GM11168 (cell line): ENCODE measurements at regions not wholly inside any gene's neighbourhood (a gene's known extent, or its start where the extent isn't known, plus 50 kb on each side); places are given as distances from the start of the nearest gene placed in this dataset.
"Not testable (repeated sequence)": the region's sequence is repeated elsewhere in the genome, so short reads cannot be mapped to it uniquely, and the experiment has no call there.

Experiments used
- in situ Hi-C: fragments of 300-500 bp; cut with MboI; formaldehyde crosslinking; loops from one replicate; pipeline ENCODE4 v1.12.0; 2022; ENCODE audit warnings: low sequenced_read_pairs; ENCODE audit not compliant: unreplicated experiment

DNA sequence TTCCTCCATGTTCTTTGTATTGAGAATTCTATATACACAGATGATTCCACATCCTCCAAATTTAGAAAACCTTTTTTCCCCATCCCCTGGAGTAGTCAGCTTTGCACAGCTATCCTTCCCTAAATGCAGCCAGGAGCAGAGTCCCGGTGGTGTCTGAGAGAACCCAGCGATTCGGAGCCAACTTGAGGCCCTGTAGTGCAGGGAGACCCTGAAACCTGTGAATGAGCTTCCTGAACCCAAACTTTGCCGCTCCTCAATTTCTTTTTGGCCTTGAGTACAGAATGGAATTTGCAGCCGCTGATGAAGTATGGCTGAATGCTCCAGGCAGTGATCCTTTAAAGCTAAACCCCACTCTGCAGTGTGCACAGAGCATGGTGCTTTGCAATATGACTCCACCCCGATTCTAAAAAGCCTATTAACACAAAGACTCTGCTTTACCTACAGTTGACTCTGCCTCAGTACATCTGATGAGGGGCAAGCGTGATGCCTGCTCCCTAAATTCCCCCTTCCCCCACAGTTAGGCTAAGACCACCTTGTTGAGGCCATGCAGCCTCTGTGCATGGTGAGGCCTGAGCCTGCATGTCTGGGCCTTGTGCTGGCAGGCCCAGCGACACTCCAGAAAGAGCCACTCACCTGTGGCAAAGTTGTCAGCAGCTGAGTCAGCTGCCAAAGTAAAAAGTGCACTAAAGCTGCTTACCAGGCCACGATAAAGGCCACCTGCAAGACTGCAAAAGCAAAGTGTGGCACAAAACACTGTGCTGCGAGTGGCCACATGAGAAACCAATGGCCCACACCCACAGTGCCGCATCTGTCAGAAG, 82.1 kb downstream of the PLEKHG1 start:
- in situ Hi-C loops: no loop called here

DNA sequence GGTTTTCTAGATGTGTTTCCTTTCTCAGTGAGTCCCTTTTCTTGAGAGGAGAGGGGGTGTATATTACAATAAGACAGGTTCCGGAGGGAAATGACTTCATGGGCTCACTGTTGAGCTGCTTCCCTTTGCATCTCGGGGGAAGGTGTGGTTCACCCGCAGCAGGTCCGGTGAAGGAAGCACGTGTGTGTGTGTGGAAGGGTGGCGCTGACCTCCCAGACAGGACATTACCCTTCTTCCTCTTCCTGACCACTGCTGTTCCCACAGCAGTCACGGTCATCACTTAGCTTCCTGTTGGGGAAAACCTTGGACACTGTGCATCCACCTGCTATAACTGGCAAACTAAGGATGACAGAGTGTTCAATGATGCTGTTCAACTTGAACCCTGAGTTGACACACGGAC, 83.6 kb downstream of the PLEKHG1 start:
- in situ Hi-C loops: no loop called here

DNA sequence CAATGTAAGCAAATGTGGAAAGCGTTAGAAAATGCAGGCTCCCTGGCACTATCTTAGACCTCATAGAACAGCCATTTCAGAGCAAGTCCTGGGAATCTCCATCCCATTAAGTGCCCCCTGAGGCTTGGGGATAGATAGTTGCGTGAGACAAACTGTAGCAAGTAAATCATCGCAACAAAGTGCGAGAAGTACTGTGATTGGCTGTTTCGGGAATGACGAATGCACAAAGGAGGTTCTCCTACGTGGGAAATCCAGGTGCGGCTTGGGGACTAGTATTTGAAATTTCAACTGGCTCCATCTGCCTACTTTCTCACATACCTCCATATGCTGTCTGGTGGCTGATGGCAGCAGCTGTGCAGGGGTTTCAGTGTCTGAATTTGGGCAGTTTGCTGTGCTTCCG, 84.5 kb downstream of the PLEKHG1 start:
- in situ Hi-C loops: no loop called here

DNA sequence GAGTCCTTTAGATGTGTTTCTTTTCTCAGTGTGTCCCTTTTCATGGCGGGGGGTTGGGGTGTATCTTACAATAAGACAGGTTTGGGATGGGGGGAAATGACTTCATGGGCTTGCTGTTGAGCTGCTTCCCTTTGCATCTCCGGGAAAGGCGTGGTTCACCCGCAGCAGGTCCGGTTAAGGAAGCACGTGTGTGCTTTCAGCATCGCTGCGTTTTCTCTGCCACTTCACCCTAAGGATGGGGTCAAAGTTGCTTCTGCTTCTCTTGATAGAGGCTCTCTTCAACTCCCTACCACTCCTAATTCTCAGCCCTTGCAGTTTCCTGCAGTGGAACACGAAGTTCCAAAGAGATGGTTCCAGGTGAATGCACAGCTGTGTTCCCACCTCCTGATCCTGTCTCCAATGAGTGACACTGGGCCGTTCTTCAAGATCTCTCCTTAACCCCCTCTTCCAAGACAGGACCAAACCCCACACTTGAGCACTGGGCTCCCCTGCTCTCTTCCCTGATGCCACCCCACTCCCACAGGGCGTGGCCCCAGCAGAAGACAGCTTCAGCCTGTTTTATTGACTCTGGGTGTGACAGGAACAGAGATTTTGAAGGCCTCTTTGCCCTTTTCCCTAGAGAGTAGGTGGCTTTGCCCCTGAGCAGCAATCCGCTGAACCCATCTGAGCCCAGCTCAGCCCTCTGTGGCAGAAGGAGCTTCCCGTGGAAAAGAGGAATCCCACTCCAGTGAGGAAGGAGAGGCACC, 85.2 kb downstream of the PLEKHG1 start:
- in situ Hi-C loops: no loop called here

DNA sequence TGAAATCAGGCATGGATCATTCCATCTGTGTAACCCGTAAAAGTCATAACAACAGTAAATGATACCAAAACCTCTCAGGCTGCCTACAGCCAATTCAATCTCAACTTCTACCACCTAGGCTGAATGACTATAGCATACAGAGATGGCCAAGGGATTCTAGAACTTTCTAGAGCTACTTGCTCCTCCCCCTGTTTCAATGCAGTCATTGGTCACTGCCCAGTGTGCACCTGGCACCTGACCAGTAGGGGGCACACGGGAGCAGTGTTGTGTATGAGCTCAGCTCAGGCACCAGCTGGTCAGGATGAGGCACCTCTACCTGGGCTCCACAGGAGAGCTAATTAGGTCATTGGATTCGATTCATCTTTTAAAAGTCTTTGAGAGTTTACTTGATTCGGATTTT, 86.2 kb downstream of the PLEKHG1 start:
- in situ Hi-C loops: no loop called here

DNA sequence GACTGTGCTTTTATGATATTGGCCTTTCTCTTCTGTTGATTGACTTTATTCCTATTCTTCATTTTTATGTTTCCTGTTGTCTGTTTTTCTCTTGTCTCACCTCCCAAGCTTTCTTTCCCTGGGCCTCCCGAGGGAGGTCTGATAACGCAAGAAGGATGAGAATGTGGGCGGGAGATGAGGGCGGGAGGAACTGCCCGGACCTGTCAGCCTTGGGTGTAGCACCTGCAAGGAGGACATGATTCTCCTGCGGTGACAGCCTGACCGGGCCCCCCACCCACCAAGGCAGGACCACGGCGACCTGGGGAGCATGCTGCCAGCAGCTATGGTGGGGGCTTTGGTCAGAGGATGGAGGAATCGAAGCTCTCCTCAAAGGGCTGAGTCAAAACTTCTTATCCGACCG, 86.9 kb downstream of the PLEKHG1 start:
- in situ Hi-C loops: no loop called here

DNA sequence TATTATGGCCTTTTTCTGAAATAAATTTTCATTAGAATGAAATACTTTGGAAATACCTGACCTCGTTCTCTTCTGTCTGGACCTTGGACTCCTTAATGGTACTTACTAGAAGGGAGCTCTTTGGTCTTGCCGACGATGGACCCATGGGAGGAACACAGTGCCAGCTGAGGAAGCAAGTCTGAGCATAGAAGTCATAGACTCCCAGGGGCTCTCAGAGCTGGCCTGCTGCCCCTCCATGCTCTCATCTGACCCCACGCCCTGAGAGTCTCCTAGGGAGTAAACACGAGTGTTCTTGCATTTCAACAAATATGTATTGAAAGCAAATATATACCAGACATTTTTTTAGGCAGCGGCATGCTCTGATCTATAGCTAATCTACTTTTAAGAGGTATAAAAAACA, 87.8 kb downstream of the PLEKHG1 start:
- in situ Hi-C loops: no loop called here

DNA sequence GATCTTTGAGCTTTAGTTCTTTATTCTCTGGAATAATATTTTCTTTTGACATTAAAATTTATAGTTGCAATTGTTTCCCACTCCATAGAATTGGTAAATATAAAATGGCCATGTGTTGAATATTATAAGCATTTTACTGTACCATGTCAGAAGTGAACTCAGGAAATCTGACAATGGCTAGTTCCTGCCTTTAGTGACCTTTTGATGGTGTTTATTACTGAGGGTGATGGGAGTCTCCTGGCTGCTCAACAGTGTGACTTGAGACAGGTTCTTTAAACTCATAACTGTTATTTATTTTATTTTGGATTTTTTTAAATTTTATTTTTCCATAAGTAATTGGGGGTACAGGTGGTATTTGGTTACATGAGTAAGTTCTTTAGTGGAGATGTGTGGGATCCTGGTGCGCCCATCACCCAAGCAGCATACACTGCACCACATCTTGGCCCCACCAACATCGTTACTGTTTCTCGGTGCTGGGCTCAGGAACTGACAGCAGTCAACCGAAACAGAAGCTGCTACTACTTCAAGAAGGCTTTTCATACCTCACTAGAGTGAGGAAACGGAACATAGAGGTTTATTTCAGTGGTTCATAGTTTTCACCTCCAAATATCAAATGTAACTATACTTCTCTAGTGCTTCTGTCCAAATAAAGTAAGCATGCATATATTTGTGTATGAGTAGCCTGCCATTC, 90.4 kb downstream of the PLEKHG1 start:
- in situ Hi-C loops: no loop called here

DNA sequence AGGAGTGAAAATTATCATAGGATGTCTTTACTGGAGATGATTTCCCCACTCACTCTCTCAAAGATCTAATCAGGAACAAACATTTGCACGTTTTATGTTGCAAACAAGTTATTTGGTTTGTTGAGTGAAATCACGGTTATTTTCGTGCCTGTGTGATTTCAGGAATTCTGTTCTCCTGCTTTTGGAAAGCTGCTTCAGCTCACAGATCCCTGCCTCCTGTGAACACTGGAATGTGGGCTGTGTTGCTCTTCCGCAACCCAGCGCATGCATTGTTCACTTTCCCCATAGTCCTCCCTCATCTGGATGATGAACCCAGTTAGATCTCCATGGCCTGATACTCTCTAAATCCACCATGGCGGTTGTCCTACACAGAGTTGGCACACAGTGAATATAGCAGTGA, 91.0 kb downstream of the PLEKHG1 start:
- in situ Hi-C loops: no loop called here

DNA sequence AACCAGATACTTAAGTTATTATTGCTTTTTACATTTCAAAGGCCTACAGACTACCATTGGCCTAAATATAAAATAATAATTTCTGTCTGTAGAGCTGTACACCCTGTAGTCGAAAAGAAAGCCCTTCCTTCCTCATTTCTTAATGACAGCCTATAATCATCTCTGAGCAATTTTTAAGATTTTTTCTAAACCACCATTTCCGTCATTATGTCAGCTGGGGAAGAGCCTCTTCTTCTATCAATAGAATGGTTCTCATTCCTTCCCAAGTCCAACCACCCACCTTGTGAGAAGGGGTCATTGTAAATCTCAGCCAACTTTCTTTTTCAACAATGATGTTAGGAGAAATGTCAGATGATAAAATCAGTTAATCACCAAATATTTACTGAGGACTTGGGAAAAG, 91.8 kb downstream of the PLEKHG1 start:
- in situ Hi-C loops: no loop called here

DNA sequence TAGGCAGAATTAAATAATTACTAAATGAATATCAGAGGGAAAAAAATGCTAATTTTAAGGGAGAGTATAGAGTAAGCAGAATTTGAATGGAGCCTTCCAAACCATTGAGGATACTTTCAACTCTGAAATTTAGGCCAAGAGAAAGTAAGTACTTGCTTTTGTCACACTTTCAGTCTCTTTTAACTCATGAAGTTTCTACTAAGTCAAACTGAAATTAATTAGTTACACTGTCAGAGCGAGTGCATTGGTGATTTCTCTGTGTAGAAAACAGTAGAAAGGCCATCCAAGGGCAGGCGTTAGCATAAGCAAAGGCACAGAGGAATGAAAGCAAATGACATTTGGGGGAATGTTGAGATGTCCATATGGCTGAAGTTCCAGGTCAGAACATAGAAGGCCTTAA, 92.9 kb downstream of the PLEKHG1 start:
- in situ Hi-C loops: no loop called here

DNA sequence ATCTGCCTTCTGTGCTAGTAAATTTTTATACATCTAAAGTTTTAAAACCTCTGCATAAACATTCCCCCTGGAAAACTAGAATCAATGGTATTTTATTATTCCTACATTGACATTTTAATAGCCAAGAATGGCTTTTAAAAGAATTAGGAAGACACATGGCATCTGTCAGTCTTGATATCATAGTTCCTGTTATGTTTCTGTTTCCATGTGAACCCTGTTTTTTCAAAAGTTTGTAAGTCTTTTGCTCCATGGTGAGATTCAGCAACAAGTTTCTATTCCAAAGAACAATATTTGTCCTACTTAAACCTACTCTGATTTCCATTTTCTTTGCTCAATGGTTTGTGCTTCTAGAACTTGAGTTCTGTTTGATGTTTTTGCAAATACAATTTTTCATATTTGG, 95.2 kb downstream of the PLEKHG1 start:
- in situ Hi-C loops: no loop called here

DNA sequence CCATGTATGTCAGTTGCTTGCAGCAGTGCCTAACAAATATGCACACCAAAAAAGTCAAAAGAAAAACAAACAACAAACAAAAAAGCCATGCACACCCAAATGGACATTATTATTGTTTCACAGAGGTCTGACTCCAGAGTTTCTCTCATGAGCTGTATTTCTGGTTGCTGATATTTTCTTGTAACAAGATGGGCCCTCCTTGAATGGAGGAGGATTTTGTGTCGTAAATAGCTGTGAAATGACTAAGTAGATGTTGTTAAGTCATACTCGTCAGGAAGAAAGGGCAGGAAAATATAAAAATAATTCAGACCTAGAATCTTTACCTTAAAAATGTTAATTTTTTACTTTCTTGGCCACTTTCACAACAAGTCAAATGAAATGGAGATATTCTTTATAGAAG, 96.0 kb downstream of the PLEKHG1 start:
- in situ Hi-C loops: no loop called here

DNA sequence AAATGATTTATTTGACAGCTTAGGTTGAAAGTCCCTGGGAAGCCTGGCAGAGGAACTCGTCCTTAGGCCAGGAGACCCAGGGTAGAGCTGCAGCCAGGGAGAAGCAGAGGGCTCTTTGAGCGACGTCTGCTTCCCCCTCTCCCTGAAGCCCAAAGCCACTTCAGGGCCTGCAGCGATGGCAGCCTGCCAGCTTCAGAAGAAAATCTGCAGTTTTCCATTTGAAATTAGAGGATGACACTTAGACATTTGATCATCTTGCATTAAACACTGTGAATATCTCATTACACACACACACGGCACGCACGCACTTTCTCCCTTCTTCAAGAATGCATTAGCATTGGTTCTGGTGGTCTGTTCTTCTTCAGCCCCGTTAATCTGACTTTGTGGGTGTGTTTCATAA, 96.5 kb downstream of the PLEKHG1 start:
- in situ Hi-C loops: no loop called here

DNA sequence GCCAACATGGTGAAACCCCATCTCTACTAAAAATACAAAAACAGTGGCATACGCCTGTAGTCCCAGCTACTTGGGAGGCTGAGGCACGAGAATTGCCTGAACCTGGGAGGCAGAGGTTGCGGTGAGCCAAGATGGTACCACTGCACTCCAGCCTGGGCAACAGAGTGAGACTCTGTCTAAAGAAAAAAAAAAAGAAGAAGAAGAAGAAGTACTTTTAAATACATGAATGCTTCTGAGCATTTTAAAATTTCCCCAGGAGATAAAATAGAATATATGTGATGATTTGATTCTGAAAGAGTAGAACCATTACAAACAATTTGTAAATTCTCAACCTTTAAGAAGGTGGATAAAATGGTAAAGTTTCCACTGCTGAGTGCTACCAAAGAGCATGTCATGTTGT, 97.2 kb downstream of the PLEKHG1 start:
- in situ Hi-C loops: not testable (repeated sequence)

DNA sequence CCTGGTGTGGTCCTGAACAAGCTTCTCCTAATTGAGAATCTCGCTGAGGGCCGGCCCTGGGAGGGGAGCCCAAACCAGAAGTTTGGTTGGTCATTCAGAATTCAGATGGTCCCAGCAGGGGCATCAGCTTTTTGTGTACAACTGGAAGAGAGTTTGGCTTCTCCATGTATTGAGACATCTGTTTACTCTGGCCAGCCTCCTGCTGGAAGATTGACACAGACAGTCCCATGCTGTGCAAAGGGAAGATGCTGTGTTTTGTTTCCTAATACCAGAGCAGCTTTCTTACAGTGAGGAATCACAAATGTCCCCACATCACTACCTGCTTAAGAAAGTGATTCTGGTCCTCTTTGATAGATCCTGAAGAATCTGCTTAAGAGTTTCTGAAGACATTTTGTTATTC, 97.8 kb downstream of the PLEKHG1 start:
- in situ Hi-C loops: no loop called here

DNA sequence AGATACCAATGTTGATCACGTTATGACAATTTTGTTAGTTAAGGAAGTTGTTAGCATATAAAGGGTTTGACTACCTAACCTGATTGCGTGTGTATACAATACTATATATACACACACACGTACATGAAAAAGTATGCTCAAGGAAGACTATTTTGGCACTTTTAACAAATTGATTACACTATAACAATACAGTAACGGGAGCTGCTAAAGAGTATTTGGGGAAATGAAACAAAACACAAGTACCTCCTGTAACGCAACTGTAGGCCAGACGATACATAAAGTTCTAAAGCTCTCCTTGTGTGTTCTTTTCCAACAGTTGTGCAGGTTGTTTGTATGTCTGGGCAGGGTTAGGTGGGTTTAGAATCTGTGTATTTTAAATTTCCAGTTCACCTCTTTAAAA, 98.7 kb downstream of the PLEKHG1 start:
- in situ Hi-C loops: no loop called here

DNA sequence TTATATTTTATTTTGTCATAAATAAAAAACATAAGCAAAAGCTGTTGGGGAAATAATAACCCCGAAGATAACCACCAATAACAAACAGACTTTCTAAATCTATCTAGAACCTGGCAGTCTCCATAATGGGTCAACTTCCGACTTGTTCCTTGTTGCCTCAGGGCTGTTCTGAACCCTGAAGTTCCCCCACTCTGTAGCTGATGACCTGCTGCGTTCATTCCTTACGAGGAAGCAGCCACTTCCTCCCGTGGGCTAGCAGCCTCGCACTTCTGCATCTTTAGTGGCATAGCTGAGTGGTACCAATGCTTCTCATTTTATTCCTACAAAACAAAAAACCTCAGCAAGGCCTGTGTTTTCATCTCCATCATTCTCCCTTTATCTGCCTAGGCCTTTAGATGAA, 103.0 kb downstream of the PLEKHG1 start:
- in situ Hi-C loops: no loop called here

DNA sequence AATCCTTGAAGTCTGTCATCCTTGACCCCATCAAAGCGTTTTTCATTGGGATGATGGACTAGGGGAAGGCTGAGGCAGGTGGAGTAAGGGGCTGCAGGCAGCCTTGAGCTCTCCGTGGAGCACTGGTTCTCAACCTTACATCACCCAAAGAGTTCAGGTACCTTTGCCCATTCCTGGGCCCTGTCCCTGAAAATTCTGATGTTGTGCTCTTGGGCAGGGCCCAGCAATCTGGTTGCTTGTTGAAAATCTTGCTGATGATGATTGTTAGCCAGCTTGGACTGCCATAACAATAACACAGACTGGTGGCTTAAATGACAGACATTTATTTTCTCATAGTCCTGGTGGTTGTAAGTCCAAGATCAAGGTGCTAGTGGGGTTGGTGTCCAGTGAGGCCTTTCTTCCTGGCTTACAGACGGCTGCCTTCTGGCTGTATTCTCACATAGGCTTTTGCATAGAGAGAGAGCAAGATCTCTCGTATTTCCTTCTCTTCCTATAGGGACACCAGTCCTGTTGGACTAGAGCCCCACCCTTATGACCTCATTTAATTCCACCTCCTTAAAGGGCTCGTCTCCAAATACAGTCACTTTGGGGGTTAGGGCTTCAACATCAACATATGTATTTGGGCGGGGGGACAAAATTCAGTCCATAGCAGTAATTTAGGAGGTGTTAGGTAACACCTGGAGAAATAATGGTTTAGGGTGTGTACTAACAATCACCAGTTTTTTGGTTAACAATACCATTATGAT, 104.9 kb downstream of the PLEKHG1 start:
- in situ Hi-C loops: no loop called here

DNA sequence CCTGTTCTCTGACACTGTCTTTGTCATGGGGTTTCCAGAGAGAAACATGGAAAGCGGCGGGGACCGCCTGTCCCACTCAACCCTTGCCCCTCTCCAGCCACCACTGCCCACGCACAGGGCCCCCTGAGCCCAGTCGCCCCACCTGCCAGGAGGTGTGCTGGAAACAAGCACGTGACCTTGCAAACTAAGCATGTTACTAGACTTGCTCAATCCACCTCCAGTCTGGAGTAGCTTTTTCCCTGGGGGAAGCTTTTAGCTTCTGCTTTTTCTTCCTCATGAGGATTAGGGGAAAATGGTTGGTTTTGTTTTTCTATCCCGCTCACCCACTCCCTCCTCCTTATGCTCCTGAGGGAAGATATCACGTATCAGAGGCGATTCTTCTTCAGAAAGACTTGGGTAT, 105.7 kb downstream of the PLEKHG1 start:
- in situ Hi-C loops: no loop called here

DNA sequence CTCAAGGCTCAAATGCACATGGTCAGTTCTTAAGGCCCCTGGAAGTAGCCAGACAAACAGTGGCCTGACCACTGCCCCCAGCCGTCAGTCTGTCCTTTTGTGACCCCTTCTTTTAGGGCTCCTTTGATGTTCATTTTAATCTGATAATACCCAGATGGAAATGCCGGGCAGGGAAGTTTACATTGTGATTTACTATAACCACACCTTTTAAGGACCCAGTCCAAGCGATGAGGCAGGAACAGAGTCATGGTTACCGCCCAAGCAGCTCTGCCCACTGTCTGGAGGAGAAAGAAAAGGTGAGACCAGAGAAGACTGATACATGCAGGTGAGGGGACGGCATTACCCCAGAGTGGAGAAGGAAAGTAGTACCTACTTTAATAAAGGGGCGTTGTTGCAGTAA, 110.6 kb downstream of the PLEKHG1 start:
- in situ Hi-C loops: no loop called here
